ENCODE measurements at regions not wholly inside any gene's neighbourhood (a gene's known extent, or its start where the extent isn't known, plus 50 kb on each side); places are given as distances from the start of the nearest gene placed in this dataset.

GRCh38 chrX:85698921-85699320, 319.5 kb upstream of the POF1B start:
- TF ChIP-seq CTCF (conservative IDR thresholded peaks at IDR 0.05; ENCODE audit: low read length) (no peak), EZH2phosphoT487 (IDR thresholded peaks at IDR 0.05; ENCODE audit: borderline replicate concordance) (no peak)
